ENCODE measurements at regions not wholly inside any gene's neighbourhood (a gene's known extent, or its start where the extent isn't known, plus 50 kb on each side); places are given as distances from the start of the nearest gene placed in this dataset.

GRCh38 chr10:130863044-130863443 is 448.5 kb downstream of the TCERG1L start:
- Histone ChIP-seq H3K9ac (ENCODE audit: low read length) (no peak overlapping the region), H3K4me3 (ENCODE audit: low read length) (no peak overlapping the region), H3K27me3 (replicated peaks; ENCODE audit: control insufficient read depth, insufficient read depth, low read length) (no peaks in the 10 kb centered on the region), H3K9me3 (ENCODE audit: control insufficient read depth, low read length) (no peaks in the 10 kb centered on the region), H3K4me1 (ENCODE audit: control insufficient read depth, insufficient read depth, low read length) (no peaks in the 10 kb centered on the region), H3K36me3 (ENCODE audit: control insufficient read depth, insufficient read depth, low read length, severe bottlenecking) (no peaks in the 10 kb centered on the region)
- no peak for DNase-seq (ENCODE audit: low read depth)

- DNase-seq (ENCODE audit: low read depth): no peak
- no peaks in the 10 kb centered on the region for H3K9me3 ChIP-seq (ENCODE audit: control insufficient read depth, low read length)
Measured at GRCh38 chr10:130864961-130865818, 446.3 kb downstream of the TCERG1L start.

GRCh38 chr10:130866857-130867256 is 444.7 kb downstream of the TCERG1L start:
- Histone ChIP-seq H3K4me1 (ENCODE audit: control insufficient read depth, insufficient read depth, low read length) (no peaks in the 10 kb centered on the region), H3K36me3 (ENCODE audit: control insufficient read depth, insufficient read depth, low read length, severe bottlenecking) (no peaks in the 10 kb centered on the region), H3K27me3 (replicated peaks; ENCODE audit: control insufficient read depth, insufficient read depth, low read length) (no peaks in the 10 kb centered on the region), H3K9ac (ENCODE audit: low read length) (no peak overlapping the region), H3K9me3 (ENCODE audit: control insufficient read depth, low read length) (no peaks in the 10 kb centered on the region), H3K4me3 (ENCODE audit: low read length) (no peak overlapping the region)
- DNase-seq (ENCODE audit: low read depth): no peak

More at GRCh38 chr10:130864961-130865818, 446.3 kb downstream of the TCERG1L start:
- no peak overlapping the region for H3K9ac ChIP-seq (ENCODE audit: low read length)
- H3K4me1 ChIP-seq (ENCODE audit: control insufficient read depth, insufficient read depth, low read length): no peaks in the 10 kb centered on the region
- no peak overlapping the region for H3K4me3 ChIP-seq (ENCODE audit: low read length)
- H3K36me3 ChIP-seq (ENCODE audit: control insufficient read depth, insufficient read depth, low read length, severe bottlenecking): no peaks in the 10 kb centered on the region
- H3K27me3 ChIP-seq (replicated peaks; ENCODE audit: control insufficient read depth, insufficient read depth, low read length): no peaks in the 10 kb centered on the region

- H3K4me3 ChIP-seq (ENCODE audit: low read length): no peak overlapping the region
- no peaks in the 10 kb centered on the region for H3K36me3 ChIP-seq (ENCODE audit: control insufficient read depth, insufficient read depth, low read length, severe bottlenecking)
- H3K9me3 ChIP-seq (ENCODE audit: control insufficient read depth, low read length): no peaks in the 10 kb centered on the region
- H3K4me1 ChIP-seq (ENCODE audit: control insufficient read depth, insufficient read depth, low read length): no peaks in the 10 kb centered on the region
- H3K27me3 ChIP-seq (replicated peaks; ENCODE audit: control insufficient read depth, insufficient read depth, low read length): no peaks in the 10 kb centered on the region
- H3K9ac ChIP-seq (ENCODE audit: low read length): no peak overlapping the region
- no peak for DNase-seq (ENCODE audit: low read depth)
Measured at GRCh38 chr10:130867446-130868194, 443.9 kb downstream of the TCERG1L start.

GRCh38 chr10:130869179-130869841 is 442.2 kb downstream of the TCERG1L start:
- H3K27me3 ChIP-seq (replicated peaks; ENCODE audit: control insufficient read depth, insufficient read depth, low read length): no peaks in the 10 kb centered on the region
- no peak for DNase-seq (ENCODE audit: low read depth)
- H3K36me3 ChIP-seq (ENCODE audit: control insufficient read depth, insufficient read depth, low read length, severe bottlenecking): no peaks in the 10 kb centered on the region
- no peaks in the 10 kb centered on the region for H3K4me1 ChIP-seq (ENCODE audit: control insufficient read depth, insufficient read depth, low read length)
- no peak overlapping the region for H3K9ac ChIP-seq (ENCODE audit: low read length)
- no peak overlapping the region for H3K4me3 ChIP-seq (ENCODE audit: low read length)
- no peaks in the 10 kb centered on the region for H3K9me3 ChIP-seq (ENCODE audit: control insufficient read depth, low read length)

GRCh38 chr10:130871406-130871805 is 440.1 kb downstream of the TCERG1L start:
- Histone ChIP-seq H3K4me3 (ENCODE audit: low read length) (no peak overlapping the region), H3K9ac (ENCODE audit: low read length) (no peak overlapping the region), H3K27me3 (replicated peaks; ENCODE audit: control insufficient read depth, insufficient read depth, low read length) (no peaks in the 10 kb centered on the region), H3K9me3 (ENCODE audit: control insufficient read depth, low read length) (no peaks in the 10 kb centered on the region), H3K4me1 (ENCODE audit: control insufficient read depth, insufficient read depth, low read length) (no peaks in the 10 kb centered on the region), H3K36me3 (ENCODE audit: control insufficient read depth, insufficient read depth, low read length, severe bottlenecking) (no peaks in the 10 kb centered on the region)
- no peak for DNase-seq (ENCODE audit: low read depth)

- no peak overlapping the region for H3K9ac ChIP-seq (ENCODE audit: low read length)
- H3K36me3 ChIP-seq (ENCODE audit: control insufficient read depth, insufficient read depth, low read length, severe bottlenecking): no peaks in the 10 kb centered on the region
- no peaks in the 10 kb centered on the region for H3K4me1 ChIP-seq (ENCODE audit: control insufficient read depth, insufficient read depth, low read length)
- no peaks in the 10 kb centered on the region for H3K9me3 ChIP-seq (ENCODE audit: control insufficient read depth, low read length)
- no peaks in the 10 kb centered on the region for H3K27me3 ChIP-seq (replicated peaks; ENCODE audit: control insufficient read depth, insufficient read depth, low read length)
- H3K4me3 ChIP-seq (ENCODE audit: low read length): no peak overlapping the region
- no peak for DNase-seq (ENCODE audit: low read depth)
Measured at GRCh38 chr10:130873636-130874035, 437.9 kb downstream of the TCERG1L start.

- H3K4me3 ChIP-seq (ENCODE audit: low read length): no peak overlapping the region
- H3K9me3 ChIP-seq (ENCODE audit: control insufficient read depth, low read length): no peaks in the 10 kb centered on the region
- H3K4me1 ChIP-seq (ENCODE audit: control insufficient read depth, insufficient read depth, low read length): no peaks in the 10 kb centered on the region
- H3K9ac ChIP-seq (ENCODE audit: low read length): no peak overlapping the region
- no peaks in the 10 kb centered on the region for H3K36me3 ChIP-seq (ENCODE audit: control insufficient read depth, insufficient read depth, low read length, severe bottlenecking)
- no peak for DNase-seq (ENCODE audit: low read depth)
- H3K27me3 ChIP-seq (replicated peaks; ENCODE audit: control insufficient read depth, insufficient read depth, low read length): no peaks in the 10 kb centered on the region
Measured at GRCh38 chr10:130875116-130875515, 436.4 kb downstream of the TCERG1L start.

GRCh38 chr10:130875897-130876472 is 435.5 kb downstream of the TCERG1L start:
- no peak overlapping the region for H3K4me3 ChIP-seq (ENCODE audit: low read length)
- DNase-seq (ENCODE audit: low read depth): no peak
- H3K9me3 ChIP-seq (ENCODE audit: control insufficient read depth, low read length): no peaks in the 10 kb centered on the region
- no peaks in the 10 kb centered on the region for H3K27me3 ChIP-seq (replicated peaks; ENCODE audit: control insufficient read depth, insufficient read depth, low read length)
- H3K9ac ChIP-seq (ENCODE audit: low read length): no peak overlapping the region
- H3K36me3 ChIP-seq (ENCODE audit: control insufficient read depth, insufficient read depth, low read length, severe bottlenecking): no peaks in the 10 kb centered on the region
- H3K4me1 ChIP-seq (ENCODE audit: control insufficient read depth, insufficient read depth, low read length): no peaks in the 10 kb centered on the region

- no peak for DNase-seq (ENCODE audit: low read depth)
- Histone ChIP-seq H3K4me3 (ENCODE audit: low read length) (no peak overlapping the region), H3K4me1 (ENCODE audit: control insufficient read depth, insufficient read depth, low read length) (no peaks in the 10 kb centered on the region), H3K9me3 (ENCODE audit: control insufficient read depth, low read length) (no peaks in the 10 kb centered on the region), H3K9ac (ENCODE audit: low read length) (no peak overlapping the region), H3K27me3 (replicated peaks; ENCODE audit: control insufficient read depth, insufficient read depth, low read length) (no peaks in the 10 kb centered on the region), H3K36me3 (ENCODE audit: control insufficient read depth, insufficient read depth, low read length, severe bottlenecking) (no peaks in the 10 kb centered on the region)
Measured at GRCh38 chr10:130877126-130877525, 434.4 kb downstream of the TCERG1L start.

- H3K36me3 ChIP-seq (ENCODE audit: control insufficient read depth, insufficient read depth, low read length, severe bottlenecking): no peaks in the 10 kb centered on the region
- no peak for DNase-seq (ENCODE audit: low read depth)
- H3K27me3 ChIP-seq (replicated peaks; ENCODE audit: control insufficient read depth, insufficient read depth, low read length): no peaks in the 10 kb centered on the region
Measured at GRCh38 chr10:130878131-130878530, 433.4 kb downstream of the TCERG1L start.

More at GRCh38 chr10:130878131-130878530, 433.4 kb downstream of the TCERG1L start:
- Histone ChIP-seq H3K9ac (ENCODE audit: low read length) (no peak overlapping the region), H3K9me3 (ENCODE audit: control insufficient read depth, low read length) (no peaks in the 10 kb centered on the region), H3K4me1 (ENCODE audit: control insufficient read depth, insufficient read depth, low read length) (no peaks in the 10 kb centered on the region), H3K4me3 (ENCODE audit: low read length) (no peak overlapping the region)
